ENCODE measurements at regions not wholly inside any gene's neighbourhood (a gene's known extent, or its start where the extent isn't known, plus 50 kb on each side); places are given as distances from the start of the nearest gene placed in this dataset.

DNA sequence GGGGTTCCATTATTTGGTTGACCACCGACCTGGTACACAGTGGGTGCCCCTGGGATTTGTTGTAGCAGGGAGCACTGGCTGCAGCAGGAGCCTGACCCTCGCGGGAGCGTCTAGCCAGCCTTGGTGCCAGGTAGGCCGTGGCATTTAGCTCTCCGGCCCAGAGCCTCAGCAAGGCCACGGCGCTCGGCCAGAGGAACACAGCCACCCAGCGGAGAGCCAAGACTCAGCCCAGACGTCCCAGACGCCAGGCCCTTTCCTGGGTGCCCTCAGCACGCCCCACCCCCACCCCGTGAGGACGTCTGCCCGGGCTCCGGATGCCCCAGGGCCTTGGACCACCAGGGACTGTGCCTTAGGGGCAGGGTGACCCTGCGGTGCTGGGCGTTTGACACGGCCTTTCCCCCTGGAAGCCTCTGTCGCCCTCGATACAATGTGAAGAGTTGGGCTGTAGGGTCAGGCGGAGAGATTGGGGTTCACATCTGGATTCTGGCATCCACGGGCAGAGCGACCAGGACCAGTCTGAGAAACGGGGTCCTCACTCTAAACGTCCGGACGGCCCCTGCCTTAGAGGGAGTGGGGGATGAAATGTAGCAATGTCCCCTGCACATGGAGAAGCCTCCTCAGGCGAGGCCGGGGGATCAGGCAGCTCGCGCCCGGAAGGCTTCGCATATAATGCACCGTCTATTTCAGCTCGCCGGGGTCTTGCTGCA is 99.2 kb upstream of the FGF3 start:
- peaks cover 4% of the 10 kb centered on the region; the same call in 1 of the 2 replicates for H3K27me3 ChIP-seq (ENCODE audit: control insufficient read depth, insufficient read depth, low read length)
- peaks cover 24% of the 10 kb centered on the region for H3K4me1 ChIP-seq (ENCODE audit: control insufficient read depth, insufficient read depth, low read length)
- ChIA-PET CTCF (interaction anchor here (0.6 to 1.5 kb wide), 4 partner anchors 27 to 277 kb away, joined by 3 to 8 read pairs (median 4); no protein-coding TSS in a partner anchor), POLR2A (no interaction called here)
- intact Hi-C loops (cut with micrococcal nuclease; ENCODE audit: unreplicated experiment) (loop anchor here (1.0 kb wide), 1 partner anchor 278 kb away; no protein-coding TSS in a partner anchor), in situ Hi-C loops (cut with HindIII; ENCODE audit: low pct_unique_long_range_greater_than_20kb, low sequenced_read_pairs) (no loop called here)
- H3K4me3 ChIP-seq (ENCODE audit: low read depth in 2 of 2, low read length in 2 of 2): no peak overlapping the region
- no peak overlapping the region for H3K27ac ChIP-seq (ENCODE audit: low read length)
- H3K9me3 ChIP-seq (ENCODE audit: control insufficient read depth, insufficient read depth, low read depth, low read length): no peaks in the 10 kb centered on the region
- no peak; the same call in 1 of the 2 replicates for ATAC-seq
- TF ChIP-seq, protein P1, sequence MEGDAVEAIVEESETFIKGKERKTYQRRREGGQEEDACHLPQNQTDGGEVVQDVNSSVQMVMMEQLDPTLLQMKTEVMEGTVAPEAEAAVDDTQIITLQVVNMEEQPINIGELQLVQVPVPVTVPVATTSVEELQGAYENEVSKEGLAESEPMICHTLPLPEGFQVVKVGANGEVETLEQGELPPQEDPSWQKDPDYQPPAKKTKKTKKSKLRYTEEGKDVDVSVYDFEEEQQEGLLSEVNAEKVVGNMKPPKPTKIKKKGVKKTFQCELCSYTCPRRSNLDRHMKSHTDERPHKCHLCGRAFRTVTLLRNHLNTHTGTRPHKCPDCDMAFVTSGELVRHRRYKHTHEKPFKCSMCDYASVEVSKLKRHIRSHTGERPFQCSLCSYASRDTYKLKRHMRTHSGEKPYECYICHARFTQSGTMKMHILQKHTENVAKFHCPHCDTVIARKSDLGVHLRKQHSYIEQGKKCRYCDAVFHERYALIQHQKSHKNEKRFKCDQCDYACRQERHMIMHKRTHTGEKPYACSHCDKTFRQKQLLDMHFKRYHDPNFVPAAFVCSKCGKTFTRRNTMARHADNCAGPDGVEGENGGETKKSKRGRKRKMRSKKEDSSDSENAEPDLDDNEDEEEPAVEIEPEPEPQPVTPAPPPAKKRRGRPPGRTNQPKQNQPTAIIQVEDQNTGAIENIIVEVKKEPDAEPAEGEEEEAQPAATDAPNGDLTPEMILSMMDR (IDR thresholded peaks at IDR 0.05): 0 out of 2 replicates have a peak, but pooled peaks have one; percentile 67
- TF ChIP-seq SIN3A (IDR thresholded peaks at IDR 0.05; ENCODE audit: borderline replicate concordance, insufficient read depth, low read depth, low read length): no peak
- BruUV-seq (replicated peaks): no TSS peak
- DNase-seq (ENCODE audit: low read depth, low spot score): no peak
- no peaks in the 10 kb centered on the region for H3K36me3 ChIP-seq (ENCODE audit: control insufficient read depth, insufficient read depth, low read length)

DNA sequence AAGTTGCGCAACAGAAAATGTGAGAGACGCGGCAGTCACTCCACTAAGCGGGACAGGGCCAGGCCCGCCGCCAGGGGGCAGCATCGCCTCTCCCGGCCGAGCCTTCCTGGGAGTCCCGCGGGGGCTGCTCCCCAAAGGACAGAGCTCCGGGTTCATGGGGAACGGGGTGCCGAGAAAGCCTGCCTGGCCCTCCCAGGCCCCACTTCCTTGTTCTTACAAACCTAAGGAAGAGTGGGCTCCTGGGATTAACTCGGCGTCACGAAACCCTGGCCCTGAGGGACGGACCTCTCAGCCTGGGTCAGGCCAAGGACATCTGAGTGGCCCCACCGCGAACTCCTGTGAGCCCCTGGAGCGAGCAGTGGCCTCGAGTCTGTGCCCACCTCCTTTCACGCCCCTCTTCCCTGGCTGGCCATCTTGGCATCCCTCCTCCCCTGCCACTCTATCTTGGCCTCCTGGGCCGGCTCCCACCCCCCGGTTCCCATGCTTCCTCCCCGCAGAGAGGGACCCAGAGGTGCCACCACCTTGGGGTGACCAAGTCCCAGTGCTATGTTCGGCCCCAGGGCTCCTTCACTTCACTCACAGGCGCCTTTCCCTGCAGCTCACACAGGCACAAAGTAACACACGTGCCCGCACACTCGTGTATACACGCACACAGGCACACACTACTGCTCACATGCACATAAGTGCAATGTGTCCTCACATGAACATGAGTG is 99.9 kb upstream of the FGF3 start:
- in situ Hi-C loops (cut with HindIII; ENCODE audit: low pct_unique_long_range_greater_than_20kb, low sequenced_read_pairs): no loop called here
- intact Hi-C loops (cut with micrococcal nuclease; ENCODE audit: unreplicated experiment): loop anchor here (1.0 kb wide), 1 partner anchor 277 kb away; no protein-coding TSS in a partner anchor
- TF ChIP-seq POLR2AphosphoS5 (IDR thresholded peaks at IDR 0.05; ENCODE audit: low read depth, low read length): no peak
- TF ChIP-seq SIN3A (IDR thresholded peaks at IDR 0.05; ENCODE audit: borderline replicate concordance, insufficient read depth, low read depth, low read length): no peak
- TF ChIP-seq, protein P1 (IDR thresholded peaks at IDR 0.05): peak; percentile 99
- TF ChIP-seq, protein P2, sequence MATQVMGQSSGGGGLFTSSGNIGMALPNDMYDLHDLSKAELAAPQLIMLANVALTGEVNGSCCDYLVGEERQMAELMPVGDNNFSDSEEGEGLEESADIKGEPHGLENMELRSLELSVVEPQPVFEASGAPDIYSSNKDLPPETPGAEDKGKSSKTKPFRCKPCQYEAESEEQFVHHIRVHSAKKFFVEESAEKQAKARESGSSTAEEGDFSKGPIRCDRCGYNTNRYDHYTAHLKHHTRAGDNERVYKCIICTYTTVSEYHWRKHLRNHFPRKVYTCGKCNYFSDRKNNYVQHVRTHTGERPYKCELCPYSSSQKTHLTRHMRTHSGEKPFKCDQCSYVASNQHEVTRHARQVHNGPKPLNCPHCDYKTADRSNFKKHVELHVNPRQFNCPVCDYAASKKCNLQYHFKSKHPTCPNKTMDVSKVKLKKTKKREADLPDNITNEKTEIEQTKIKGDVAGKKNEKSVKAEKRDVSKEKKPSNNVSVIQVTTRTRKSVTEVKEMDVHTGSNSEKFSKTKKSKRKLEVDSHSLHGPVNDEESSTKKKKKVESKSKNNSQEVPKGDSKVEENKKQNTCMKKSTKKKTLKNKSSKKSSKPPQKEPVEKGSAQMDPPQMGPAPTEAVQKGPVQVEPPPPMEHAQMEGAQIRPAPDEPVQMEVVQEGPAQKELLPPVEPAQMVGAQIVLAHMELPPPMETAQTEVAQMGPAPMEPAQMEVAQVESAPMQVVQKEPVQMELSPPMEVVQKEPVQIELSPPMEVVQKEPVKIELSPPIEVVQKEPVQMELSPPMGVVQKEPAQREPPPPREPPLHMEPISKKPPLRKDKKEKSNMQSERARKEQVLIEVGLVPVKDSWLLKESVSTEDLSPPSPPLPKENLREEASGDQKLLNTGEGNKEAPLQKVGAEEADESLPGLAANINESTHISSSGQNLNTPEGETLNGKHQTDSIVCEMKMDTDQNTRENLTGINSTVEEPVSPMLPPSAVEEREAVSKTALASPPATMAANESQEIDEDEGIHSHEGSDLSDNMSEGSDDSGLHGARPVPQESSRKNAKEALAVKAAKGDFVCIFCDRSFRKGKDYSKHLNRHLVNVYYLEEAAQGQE (IDR thresholded peaks at IDR 0.05; ENCODE audit: insufficient read depth in 1 of 2, low read depth in 2 of 2, low read length in 1 of 2): no peak
- no peak for TF ChIP-seq TCF7L2 (IDR thresholded peaks at IDR 0.05; ENCODE audit: low read depth, low read length)
- ChIA-PET CTCF (interaction anchor here (0.5 to 1.5 kb wide), 7 partner anchors 27 to 312 kb away, joined by 3 to 8 read pairs (median 4); no protein-coding TSS in a partner anchor), POLR2A (no interaction called here)
- Histone ChIP-seq H3K27me3 (ENCODE audit: control insufficient read depth, insufficient read depth, low read length) (peaks cover 4% of the 10 kb centered on the region; the same call in 1 of the 2 replicates), H3K4me3 (ENCODE audit: low read depth in 2 of 2, low read length in 2 of 2) (peak overlapping the region in 1 of 2 experiments; percentile 16; a peak in 1 of 4 replicates), H3K36me3 (ENCODE audit: control insufficient read depth, insufficient read depth, low read length) (no peaks in the 10 kb centered on the region), H3K27ac (ENCODE audit: low read length) (no peak overlapping the region), H3K4me1 (ENCODE audit: control insufficient read depth, insufficient read depth, low read length) (peaks cover 24% of the 10 kb centered on the region), H3K9me3 (ENCODE audit: control insufficient read depth, insufficient read depth, low read depth, low read length) (no peaks in the 10 kb centered on the region)
- peak; percentile 83 for ATAC-seq
- no peak for DNase-seq (ENCODE audit: low read depth, low spot score)
- BruUV-seq (replicated peaks): no TSS peak

Data from Panc1 (cell line).